SK-N-SH treated with all-trans-retinoic acid at 6 μM for 48 hours (cell line): ENCODE measurements at regions not wholly inside any gene's neighbourhood (a gene's known extent, or its start where the extent isn't known, plus 50 kb on each side); places are given as distances from the start of the nearest gene placed in this dataset.

Experiments
- ATAC-seq: fragments of 200-7000 bp; cut with Tn5 transposase; 3 replicates; pipeline ENCODE4 v1.9.1; 2020; ENCODE audit warnings: mild to moderate bottlenecking, moderate library complexity
- CSDC2 ChIP-seq: fragments of 250-450 bp; sonication (Bioruptor Pico); IDR thresholded peaks from 2 replicates; pipeline ENCODE4 v1.5.0; 2020; ENCODE audit warnings: mild to moderate bottlenecking, moderate library complexity
- ESRRG ChIP-seq: fragments of 250-450 bp; sonication (Bioruptor Pico); IDR thresholded peaks from 2 replicates; pipeline ENCODE4 v1.6.1; 2021; ENCODE audit warnings: mild to moderate bottlenecking
- GLIS3 ChIP-seq: fragments of 250-450 bp; sonication (Bioruptor Pico); IDR thresholded peaks from 2 replicates; pipeline ENCODE4 v1.5.0; 2020; ENCODE audit warnings: mild to moderate bottlenecking, moderate library complexity
- ISL1 ChIP-seq: fragments of 250-450 bp; sonication (Bioruptor Pico); IDR thresholded peaks from 2 replicates; pipeline ENCODE4 v2.1.2; 2022; ENCODE audit warnings: mild to moderate bottlenecking, moderate library complexity
- OSR1 ChIP-seq: fragments of 250-450 bp; sonication (Bioruptor Pico); IDR thresholded peaks from 2 replicates; pipeline ENCODE4 v1.8.0; 2022; ENCODE audit warnings: moderate library complexity, mild to moderate bottlenecking, inconsistent platforms
- PPARA ChIP-seq: fragments of 250-450 bp; sonication (Bioruptor Pico); IDR thresholded peaks from 2 replicates; pipeline ENCODE4 v1.5.0; 2020; ENCODE audit warnings: mild to moderate bottlenecking, borderline replicate concordance
- RARB ChIP-seq: fragments of 250-450 bp; sonication (Bioruptor Pico); IDR thresholded peaks from 2 replicates; pipeline ENCODE4 v1.8.0; 2021; ENCODE audit warnings: mild to moderate bottlenecking, moderate library complexity
- SNAI2 ChIP-seq: fragments of 250-450 bp; sonication (Bioruptor Pico); IDR thresholded peaks from 2 replicates; pipeline ENCODE4 v1.5.0; 2020; ENCODE audit warnings: mild to moderate bottlenecking, moderate library complexity
- TCF4 ChIP-seq: fragments of 250-450 bp; sonication (Bioruptor Pico); IDR thresholded peaks from 2 replicates; pipeline ENCODE4 v1.8.0; 2021; ENCODE audit warnings: mild to moderate bottlenecking, moderate library complexity, borderline replicate concordance
- TOX ChIP-seq: fragments of 250-450 bp; sonication (Bioruptor Pico); IDR thresholded peaks from 2 replicates; pipeline ENCODE4 v1.8.0; 2021; ENCODE audit warnings: mild to moderate bottlenecking, moderate library complexity, borderline replicate concordance
- ZC3H10 ChIP-seq: fragments of 250-450 bp; sonication (Bioruptor Pico); IDR thresholded peaks from 2 replicates; pipeline ENCODE4 v1.5.1; 2021; ENCODE audit warnings: mild to moderate bottlenecking, moderate library complexity
- ZFP3 ChIP-seq: fragments of 250-450 bp; sonication (Bioruptor Pico); IDR thresholded peaks from 2 replicates; pipeline ENCODE4 v1.5.0; 2020; ENCODE audit warnings: mild to moderate bottlenecking, moderate library complexity
- ZNF565 ChIP-seq: fragments of 450-650 bp; formaldehyde crosslinking; conservative IDR thresholded peaks from 2 replicates; pipeline ENCODE4 v1.5.0; 2020; ENCODE audit warnings: low read depth, mild to moderate bottlenecking, moderate library complexity
- ZNF70 ChIP-seq: fragments of 450-650 bp; formaldehyde crosslinking; IDR thresholded peaks from 2 replicates; pipeline ENCODE4 v1.5.0; 2020; ENCODE audit warnings: mild to moderate bottlenecking, moderate library complexity
- ZNF8 ChIP-seq: fragments of 450-650 bp; formaldehyde crosslinking; IDR thresholded peaks from 2 replicates; pipeline ENCODE4 v1.5.0; 2020; ENCODE audit warnings: mild to moderate bottlenecking, moderate library complexity
- TF ChIP-seq, protein P1 (sequence below): fragments of 250-450 bp; sonication (Bioruptor Pico); IDR thresholded peaks from 2 replicates; pipeline ENCODE4 v1.5.0; 2020; ENCODE audit warnings: mild to moderate bottlenecking, moderate library complexity
- TF ChIP-seq, protein P2 (sequence below): fragments of 250-450 bp; sonication (Bioruptor Pico); IDR thresholded peaks from 2 replicates; pipeline ENCODE4 v1.8.0; 2020; ENCODE audit warnings: mild to moderate bottlenecking, moderate library complexity, borderline replicate concordance
- TF ChIP-seq, protein P3 (sequence below): fragments of 250-450 bp; sonication (Bioruptor Pico); IDR thresholded peaks from 2 replicates; pipeline ENCODE4 v1.5.1; 2021; ENCODE audit warnings: mild to moderate bottlenecking, moderate library complexity
- TF ChIP-seq, protein P4 (sequence below): fragments of 250-450 bp; sonication (Bioruptor Pico); IDR thresholded peaks from 2 replicates; pipeline ENCODE4 v1.5.1; 2020; ENCODE audit warnings: low read depth, mild to moderate bottlenecking, moderate library complexity

DNA sequence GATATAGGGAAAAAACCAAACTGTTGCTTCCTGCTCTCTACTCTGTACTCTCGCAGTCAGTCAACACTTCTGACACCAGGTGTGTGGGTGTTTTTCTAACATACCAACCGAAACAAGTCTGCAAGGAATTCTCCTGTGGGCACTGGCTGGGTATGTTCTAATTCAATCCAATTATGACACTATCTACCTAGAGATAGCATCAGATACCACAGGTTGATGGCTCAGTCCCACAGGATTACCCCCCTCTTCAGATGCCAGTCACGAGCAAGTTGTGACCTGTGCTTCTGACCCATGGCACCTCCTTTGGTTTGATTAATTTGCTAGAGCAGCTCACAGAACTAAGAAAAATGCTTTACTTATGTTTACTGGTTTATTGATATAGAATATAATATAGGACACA, 78.3 kb downstream of the DYRK2 start:
- ATAC-seq: no peak
- TF ChIP-seq TCF4 (CRISPR knock-in tag): no peak
- TF ChIP-seq ZC3H10 (CRISPR knock-in tag): no peak
- TF ChIP-seq ZNF70 (CRISPR knock-in tag): no peak
- no peak for TF ChIP-seq ZNF565 (CRISPR knock-in tag)
- TF ChIP-seq, all 23 proteins: peak for 0

DNA sequence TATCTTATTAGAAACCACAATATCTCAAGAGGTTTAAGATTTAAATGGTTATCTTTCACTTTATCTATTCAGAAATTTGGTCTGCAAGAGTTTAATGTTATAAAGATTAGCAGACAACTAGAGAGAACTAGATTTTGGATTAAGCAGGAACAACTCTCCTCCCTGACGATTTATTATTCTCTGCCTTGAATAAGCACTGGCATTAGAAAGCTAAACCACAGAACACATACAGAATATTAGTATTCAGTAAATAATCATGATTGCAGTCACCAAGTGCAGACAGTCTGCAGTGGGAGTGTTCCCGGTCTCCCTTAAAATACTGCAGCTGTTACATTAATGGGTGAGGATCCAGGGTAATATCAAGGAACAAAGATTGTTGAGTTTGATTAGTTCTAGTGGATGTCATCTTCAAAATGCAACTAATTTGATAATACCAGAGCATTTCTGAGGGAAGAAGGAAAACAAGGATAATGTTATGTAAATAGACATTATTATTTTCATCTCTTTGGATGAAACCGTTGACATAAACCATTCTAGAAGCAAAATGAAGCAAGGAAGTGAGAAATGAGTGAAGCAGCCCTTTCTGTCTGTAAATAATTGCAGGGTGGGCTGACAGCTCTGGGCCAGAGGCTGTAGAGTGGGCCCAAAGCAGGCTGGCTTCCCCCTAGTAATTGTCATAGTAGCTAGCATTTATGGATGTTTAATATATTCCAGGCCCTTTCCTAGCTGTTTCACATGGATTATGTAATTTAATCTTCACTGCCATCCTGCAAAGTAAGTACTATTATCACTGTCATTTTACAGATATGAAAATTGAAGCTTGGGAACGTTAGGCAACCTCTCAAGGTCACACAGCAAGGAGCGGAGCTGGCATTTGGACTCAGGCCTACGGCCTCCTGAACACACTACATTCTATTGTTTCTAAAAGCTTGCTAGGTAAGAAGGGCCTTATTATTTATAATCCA, 79.4 kb downstream of the DYRK2 start:
- TF ChIP-seq ZC3H10 (CRISPR knock-in tag) (no peak), TCF4 (CRISPR knock-in tag) (peak; percentile 84), SNAI2 (CRISPR knock-in tag) (no peak), PPARA (CRISPR knock-in tag) (no peak), ISL1 (peak; percentile 40; the same call in 1 of the 2 replicates)
- TF ChIP-seq, protein P1, sequence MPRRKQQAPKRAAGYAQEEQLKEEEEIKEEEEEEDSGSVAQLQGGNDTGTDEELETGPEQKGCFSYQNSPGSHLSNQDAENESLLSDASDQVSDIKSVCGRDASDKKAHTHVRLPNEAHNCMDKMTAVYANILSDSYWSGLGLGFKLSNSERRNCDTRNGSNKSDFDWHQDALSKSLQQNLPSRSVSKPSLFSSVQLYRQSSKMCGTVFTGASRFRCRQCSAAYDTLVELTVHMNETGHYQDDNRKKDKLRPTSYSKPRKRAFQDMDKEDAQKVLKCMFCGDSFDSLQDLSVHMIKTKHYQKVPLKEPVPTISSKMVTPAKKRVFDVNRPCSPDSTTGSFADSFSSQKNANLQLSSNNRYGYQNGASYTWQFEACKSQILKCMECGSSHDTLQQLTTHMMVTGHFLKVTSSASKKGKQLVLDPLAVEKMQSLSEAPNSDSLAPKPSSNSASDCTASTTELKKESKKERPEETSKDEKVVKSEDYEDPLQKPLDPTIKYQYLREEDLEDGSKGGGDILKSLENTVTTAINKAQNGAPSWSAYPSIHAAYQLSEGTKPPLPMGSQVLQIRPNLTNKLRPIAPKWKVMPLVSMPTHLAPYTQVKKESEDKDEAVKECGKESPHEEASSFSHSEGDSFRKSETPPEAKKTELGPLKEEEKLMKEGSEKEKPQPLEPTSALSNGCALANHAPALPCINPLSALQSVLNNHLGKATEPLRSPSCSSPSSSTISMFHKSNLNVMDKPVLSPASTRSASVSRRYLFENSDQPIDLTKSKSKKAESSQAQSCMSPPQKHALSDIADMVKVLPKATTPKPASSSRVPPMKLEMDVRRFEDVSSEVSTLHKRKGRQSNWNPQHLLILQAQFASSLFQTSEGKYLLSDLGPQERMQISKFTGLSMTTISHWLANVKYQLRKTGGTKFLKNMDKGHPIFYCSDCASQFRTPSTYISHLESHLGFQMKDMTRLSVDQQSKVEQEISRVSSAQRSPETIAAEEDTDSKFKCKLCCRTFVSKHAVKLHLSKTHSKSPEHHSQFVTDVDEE (CRISPR knock-in tag): peak; percentile 82
- peak; percentile 80 for ATAC-seq

DNA sequence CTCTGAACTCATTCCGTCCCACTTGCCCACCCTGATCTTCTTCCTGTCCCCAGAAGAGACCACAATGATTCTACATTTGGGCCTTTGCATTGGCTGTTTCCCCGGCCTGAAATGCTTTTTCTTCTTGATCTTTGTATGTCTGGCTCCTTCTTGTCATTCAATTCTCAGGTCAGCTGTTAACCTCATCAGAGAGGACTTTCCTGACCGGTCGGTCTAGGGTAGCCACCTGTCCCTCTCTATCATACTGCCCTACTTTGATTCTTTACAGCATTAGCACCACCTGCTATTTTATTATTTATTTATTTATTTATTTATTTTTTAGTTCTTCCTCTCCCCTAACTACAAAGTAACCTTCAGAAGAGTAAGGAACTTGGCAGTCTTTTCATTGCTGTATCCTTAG, 84.3 kb downstream of the DYRK2 start:
- no peak for TF ChIP-seq ZC3H10 (CRISPR knock-in tag)
- no peak for TF ChIP-seq ESRRG (CRISPR knock-in tag)
- TF ChIP-seq ISL1: no peak
- TF ChIP-seq ZFP3 (CRISPR knock-in tag): no peak
- no peak for TF ChIP-seq RARB (CRISPR knock-in tag)
- TF ChIP-seq ZNF70 (CRISPR knock-in tag): no peak
- TF ChIP-seq TCF4 (CRISPR knock-in tag): no peak
- no peak for TF ChIP-seq GLIS3 (CRISPR knock-in tag)
- TF ChIP-seq, protein P2, sequence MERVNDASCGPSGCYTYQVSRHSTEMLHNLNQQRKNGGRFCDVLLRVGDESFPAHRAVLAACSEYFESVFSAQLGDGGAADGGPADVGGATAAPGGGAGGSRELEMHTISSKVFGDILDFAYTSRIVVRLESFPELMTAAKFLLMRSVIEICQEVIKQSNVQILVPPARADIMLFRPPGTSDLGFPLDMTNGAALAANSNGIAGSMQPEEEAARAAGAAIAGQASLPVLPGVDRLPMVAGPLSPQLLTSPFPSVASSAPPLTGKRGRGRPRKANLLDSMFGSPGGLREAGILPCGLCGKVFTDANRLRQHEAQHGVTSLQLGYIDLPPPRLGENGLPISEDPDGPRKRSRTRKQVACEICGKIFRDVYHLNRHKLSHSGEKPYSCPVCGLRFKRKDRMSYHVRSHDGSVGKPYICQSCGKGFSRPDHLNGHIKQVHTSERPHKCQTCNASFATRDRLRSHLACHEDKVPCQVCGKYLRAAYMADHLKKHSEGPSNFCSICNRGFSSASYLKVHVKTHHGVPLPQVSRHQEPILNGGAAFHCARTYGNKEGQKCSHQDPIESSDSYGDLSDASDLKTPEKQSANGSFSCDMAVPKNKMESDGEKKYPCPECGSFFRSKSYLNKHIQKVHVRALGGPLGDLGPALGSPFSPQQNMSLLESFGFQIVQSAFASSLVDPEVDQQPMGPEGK (CRISPR knock-in tag): no peak
- TF ChIP-seq, protein P3, sequence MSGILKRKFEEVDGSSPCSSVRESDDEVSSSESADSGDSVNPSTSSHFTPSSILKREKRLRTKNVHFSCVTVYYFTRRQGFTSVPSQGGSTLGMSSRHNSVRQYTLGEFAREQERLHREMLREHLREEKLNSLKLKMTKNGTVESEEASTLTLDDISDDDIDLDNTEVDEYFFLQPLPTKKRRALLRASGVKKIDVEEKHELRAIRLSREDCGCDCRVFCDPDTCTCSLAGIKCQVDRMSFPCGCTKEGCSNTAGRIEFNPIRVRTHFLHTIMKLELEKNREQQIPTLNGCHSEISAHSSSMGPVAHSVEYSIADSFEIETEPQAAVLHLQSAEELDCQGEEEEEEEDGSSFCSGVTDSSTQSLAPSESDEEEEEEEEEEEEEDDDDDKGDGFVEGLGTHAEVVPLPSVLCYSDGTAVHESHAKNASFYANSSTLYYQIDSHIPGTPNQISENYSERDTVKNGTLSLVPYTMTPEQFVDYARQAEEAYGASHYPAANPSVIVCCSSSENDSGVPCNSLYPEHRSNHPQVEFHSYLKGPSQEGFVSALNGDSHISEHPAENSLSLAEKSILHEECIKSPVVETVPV: no peak
- no peak for TF ChIP-seq CSDC2 (CRISPR knock-in tag)
- TF ChIP-seq, protein P4, sequence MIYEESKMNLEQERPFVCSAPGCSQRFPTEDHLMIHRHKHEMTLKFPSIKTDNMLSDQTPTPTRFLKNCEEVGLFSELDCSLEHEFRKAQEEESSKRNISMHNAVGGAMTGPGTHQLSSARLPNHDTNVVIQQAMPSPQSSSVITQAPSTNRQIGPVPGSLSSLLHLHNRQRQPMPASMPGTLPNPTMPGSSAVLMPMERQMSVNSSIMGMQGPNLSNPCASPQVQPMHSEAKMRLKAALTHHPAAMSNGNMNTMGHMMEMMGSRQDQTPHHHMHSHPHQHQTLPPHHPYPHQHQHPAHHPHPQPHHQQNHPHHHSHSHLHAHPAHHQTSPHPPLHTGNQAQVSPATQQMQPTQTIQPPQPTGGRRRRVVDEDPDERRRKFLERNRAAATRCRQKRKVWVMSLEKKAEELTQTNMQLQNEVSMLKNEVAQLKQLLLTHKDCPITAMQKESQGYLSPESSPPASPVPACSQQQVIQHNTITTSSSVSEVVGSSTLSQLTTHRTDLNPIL (CRISPR knock-in tag): no peak
- no peak for TF ChIP-seq ZNF8 (CRISPR knock-in tag)
- no peak for TF ChIP-seq OSR1 (CRISPR knock-in tag)
- no peak for TF ChIP-seq TOX (CRISPR knock-in tag)
- TF ChIP-seq, protein P1 (CRISPR knock-in tag): no peak
- TF ChIP-seq PPARA (CRISPR knock-in tag): no peak
- TF ChIP-seq, all 23 proteins: peak for 0
- no peak for ATAC-seq
